Hepatocyte (in vitro differentiated cells): ENCODE measurements at regions not wholly inside any gene's neighbourhood (a gene's known extent, or its start where the extent isn't known, plus 50 kb on each side); places are given as distances from the start of the nearest gene placed in this dataset.

Source experiments
- DNase-seq: peaks from one replicate; pipeline ENCODE4 v3.0.0-alpha.2; 2016; ENCODE audit warnings: low spot score
- H2AFZ ChIP-seq: fragments of 200-600 bp; sonication (generic); 2 replicates; pipeline ENCODE4 v1.6.0; 2016; ENCODE audit warnings: antibody characterized with exemption, mild to moderate bottlenecking
- H3K27ac ChIP-seq: fragments of 200-600 bp; sonication (generic); 2 replicates; pipeline ENCODE4 v1.5.1; 2016; ENCODE audit warnings: mild to moderate bottlenecking
- H3K27me3 ChIP-seq: fragments of 200-600 bp; sonication (generic); 2 replicates; pipeline ENCODE4 v1.6.1; 2016
- H3K36me3 ChIP-seq: fragments of 200-600 bp; sonication (generic); replicated peaks from 2 replicates; pipeline ENCODE4 v1.5.1; 2016; ENCODE audit warnings: low read depth; ENCODE audit not compliant: insufficient read depth
- H3K4me1 ChIP-seq: fragments of 200-600 bp; sonication (generic); 2 replicates; pipeline ENCODE4 v1.5.1; 2016; ENCODE audit warnings: mild to moderate bottlenecking, moderate library complexity; ENCODE audit not compliant: insufficient read depth
- H3K4me2 ChIP-seq: fragments of 200-600 bp; sonication (generic); 2 replicates; pipeline ENCODE4 v1.6.0; 2016
- H3K4me3 ChIP-seq: fragments of 200-600 bp; sonication (generic); 2 replicates; pipeline ENCODE4 v1.5.1; 2016; ENCODE audit warnings: mild to moderate bottlenecking
- H3K79me2 ChIP-seq: fragments of 200-600 bp; sonication (generic); 2 replicates; pipeline ENCODE4 v1.6.0; 2017; ENCODE audit warnings: mild to moderate bottlenecking
- H3K9me2 ChIP-seq: fragments of 200-600 bp; sonication (generic); replicated peaks from 2 replicates; pipeline ENCODE4 v1.6.0; 2017; ENCODE audit warnings: mild to moderate bottlenecking; ENCODE audit not compliant: insufficient read depth
- H3K9me3 ChIP-seq: fragments of 200-600 bp; sonication (generic); 2 replicates; pipeline ENCODE4 v1.5.1; 2016; ENCODE audit warnings: low read depth, mild to moderate bottlenecking
- H4K20me1 ChIP-seq: fragments of 200-600 bp; sonication (generic); 2 replicates; pipeline ENCODE4 v1.6.0; 2016; ENCODE audit warnings: mild to moderate bottlenecking; ENCODE audit not compliant: insufficient read depth, poor library complexity, severe bottlenecking
- CTCF ChIP-seq: fragments of 200-600 bp; sonication (generic); IDR thresholded peaks from 2 replicates; pipeline ENCODE4 v1.5.1; 2016; ENCODE audit warnings: antibody characterized with exemption, mild to moderate bottlenecking; ENCODE audit not compliant: poor library complexity
- EZH2 ChIP-seq: fragments of 200-600 bp; sonication (generic); IDR thresholded peaks from 2 replicates; pipeline ENCODE4 v1.6.1; 2016; ENCODE audit warnings: antibody characterized with exemption, mild to moderate bottlenecking, borderline replicate concordance
- EZH2phosphoT487 ChIP-seq: fragments of 200-600 bp; sonication (generic); IDR thresholded peaks from one replicate; pipeline ENCODE4 v1.6.1; 2018; ENCODE audit warnings: antibody characterized with exemption, mild to moderate bottlenecking, low read depth, moderate library complexity; ENCODE audit not compliant: unreplicated experiment, severe bottlenecking
- WGBS: methylation state at CpG from one replicate; pipeline ENCODE4 v1.1.6; 2016; ENCODE audit warnings: low lambda C conversion rate; ENCODE audit errors: missing lambda C conversion rate; 5-methylcytosine and 5-hydroxymethylcytosine counted together

DNA sequence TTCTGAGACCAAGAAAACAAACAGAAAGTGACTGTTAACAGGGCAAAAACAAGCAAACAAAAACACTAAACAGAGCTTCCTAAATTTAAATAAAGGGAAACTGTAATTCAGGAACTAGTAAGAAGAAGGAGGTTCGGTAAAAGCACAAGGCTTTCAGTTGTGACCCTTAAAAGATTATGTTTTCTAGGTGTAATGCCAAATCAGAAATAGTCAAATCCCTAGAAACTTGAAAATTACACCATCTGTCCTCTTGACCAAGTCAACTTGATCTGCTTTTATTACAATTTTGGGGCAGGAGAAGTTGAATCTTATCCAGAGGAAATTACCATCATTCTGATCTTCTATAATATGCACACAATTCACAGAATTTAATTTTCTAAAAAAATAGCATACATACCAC is 754.0 kb upstream of the ADGRL4 start:
- Histone ChIP-seq H4K20me1 (no peaks in the 10 kb centered on the region), H3K36me3 (no peaks in the 10 kb centered on the region), H3K4me2 (no peak overlapping the region), H3K27ac (no peak overlapping the region), H3K4me1 (no peaks in the 10 kb centered on the region), H3K27me3 (no peaks in the 10 kb centered on the region), H2AFZ (no peak overlapping the region), H3K9me3 (no peaks in the 10 kb centered on the region), H3K79me2 (no peaks in the 10 kb centered on the region), H3K9me2 (no peaks in the 10 kb centered on the region), H3K4me3 (no peak overlapping the region)
- no peak for DNase-seq
- WGBS, result 65% methylated on average over 1 of the region's 1 CpG
- TF ChIP-seq CTCF (no peak), EZH2phosphoT487 (no peak), EZH2 (no peak)

DNA sequence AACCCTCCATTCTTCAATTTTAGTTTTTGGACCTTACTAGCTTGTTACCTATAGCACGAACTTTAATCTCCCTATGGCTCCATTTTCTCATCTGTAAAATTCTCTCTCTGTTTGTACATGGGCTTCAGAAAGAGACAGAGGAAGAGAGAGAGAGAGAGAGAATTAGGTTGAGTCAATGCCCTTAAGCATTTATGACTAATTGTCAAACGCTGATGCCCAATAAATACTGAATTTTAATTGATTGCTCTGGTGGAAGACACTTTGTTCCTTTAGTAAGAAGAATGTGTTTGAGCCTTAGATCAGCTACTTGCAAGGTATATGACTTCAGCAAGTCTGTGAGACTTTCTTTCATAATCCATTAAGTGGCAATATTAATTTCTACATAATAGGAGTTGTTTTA is 743.1 kb upstream of the ADGRL4 start:
- 91% methylated on average over 2 of the region's 2 CpGs for WGBS
- TF ChIP-seq EZH2 (no peak), CTCF (no peak), EZH2phosphoT487 (no peak)
- no peak overlapping the region for H3K27ac ChIP-seq
- H3K4me1 ChIP-seq, result no peaks in the 10 kb centered on the region
- H3K27me3 ChIP-seq, result no peaks in the 10 kb centered on the region
- H4K20me1 ChIP-seq, result no peaks in the 10 kb centered on the region
- H3K36me3 ChIP-seq, result no peaks in the 10 kb centered on the region
- H3K79me2 ChIP-seq, result no peaks in the 10 kb centered on the region
- DNase-seq, result no peak
- H3K4me2 ChIP-seq, result no peak overlapping the region
- no peaks in the 10 kb centered on the region for H3K9me2 ChIP-seq
- no peak overlapping the region for H3K4me3 ChIP-seq
- no peaks in the 10 kb centered on the region for H3K9me3 ChIP-seq
- no peak overlapping the region for H2AFZ ChIP-seq

GRCh38 chr1:79745929-79746328 is 739.4 kb upstream of the ADGRL4 start:
- H3K9me2 ChIP-seq, result no peaks in the 10 kb centered on the region
- H3K27me3 ChIP-seq, result no peaks in the 10 kb centered on the region
- DNase-seq, result no peak
- H4K20me1 ChIP-seq, result no peaks in the 10 kb centered on the region
- no peak overlapping the region for H3K4me2 ChIP-seq
- no peaks in the 10 kb centered on the region for H3K9me3 ChIP-seq
- no peaks in the 10 kb centered on the region for H3K79me2 ChIP-seq
- no peak overlapping the region for H2AFZ ChIP-seq
- no peaks in the 10 kb centered on the region for H3K36me3 ChIP-seq
- H3K27ac ChIP-seq, result no peak overlapping the region
- 77% methylated on average over 2 of the region's 2 CpGs for WGBS
- TF ChIP-seq EZH2phosphoT487, result no peak
- H3K4me3 ChIP-seq, result no peak overlapping the region
- H3K4me1 ChIP-seq, result no peaks in the 10 kb centered on the region

DNA sequence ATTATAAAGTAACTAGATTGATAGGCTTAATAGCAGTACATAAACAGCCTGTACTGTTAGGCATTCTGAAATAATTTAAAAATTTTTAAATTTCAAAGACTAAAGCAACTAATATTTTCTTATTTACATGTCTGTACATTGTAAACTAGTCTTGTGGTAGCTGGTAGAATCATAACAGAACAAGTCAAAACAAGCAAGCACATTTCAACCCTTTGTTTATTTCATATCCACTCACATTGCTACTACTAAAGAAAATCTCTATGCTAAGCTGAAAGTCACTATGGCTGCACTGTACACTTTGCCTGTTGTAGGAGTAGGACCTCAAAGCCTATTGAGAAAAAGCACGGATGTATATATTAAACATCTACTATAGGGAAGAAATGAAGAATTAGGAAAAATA is 738.2 kb upstream of the ADGRL4 start:
- Histone ChIP-seq H3K36me3 (no peaks in the 10 kb centered on the region), H3K4me2 (no peak overlapping the region), H2AFZ (no peak overlapping the region), H3K9me3 (no peaks in the 10 kb centered on the region), H3K27me3 (no peaks in the 10 kb centered on the region), H4K20me1 (no peaks in the 10 kb centered on the region), H3K4me1 (no peaks in the 10 kb centered on the region), H3K27ac (no peak overlapping the region), H3K79me2 (no peaks in the 10 kb centered on the region), H3K9me2 (no peaks in the 10 kb centered on the region), H3K4me3 (no peak overlapping the region)
- DNase-seq, result no peak
- 92% methylated on average over 1 of the region's 1 CpG for WGBS
- TF ChIP-seq CTCF, result no peak
- no peak for TF ChIP-seq EZH2
